Activated B cell treated with CpG ODN at 0.5 μM for 24 hours (primary cell): ENCODE measurements at regions not wholly inside any gene's neighbourhood (a gene's known extent, or its start where the extent isn't known, plus 50 kb on each side); places are given as distances from the start of the nearest gene placed in this dataset.

Source experiments
- ATAC-seq: fragments of 200-7000 bp; cut with Tn5 transposase; one replicate; pipeline ENCODE4 v1.10.0; 2021; ENCODE audit warnings: low read depth, mild to moderate bottlenecking, moderate library complexity
- CTCF ChIA-PET: fragments of 350-600 bp; sonication (Branson Sonifier 250); formaldehyde crosslinking; loops from one replicate; lab custom pipeline; 2021; ENCODE audit warnings: antibody characterized with exemption; lab: Charles Lee
- POLR2A ChIA-PET: fragments of 350-600 bp; sonication (Branson Sonifier 250); formaldehyde crosslinking; loops from one replicate; lab custom pipeline; 2021; ENCODE audit warnings: antibody characterized with exemption; lab: Charles Lee
- DNase-seq: peaks from one replicate; pipeline ENCODE4 v3.0.0; 2022
- H3K27ac Mint-ChIP-seq: one replicate; pipeline ENCODE4 v1.8.0; 2020; ENCODE audit warnings: mixed read lengths
- H3K27me3 Mint-ChIP-seq: one replicate; pipeline ENCODE4 v1.8.0; 2021; ENCODE audit warnings: mixed read lengths
- H3K36me3 Mint-ChIP-seq: one replicate; pipeline ENCODE4 v1.8.0; 2021; ENCODE audit warnings: low read depth, mixed read lengths
- H3K4me1 Mint-ChIP-seq: one replicate; pipeline ENCODE4 v1.8.0; 2021; ENCODE audit warnings: mixed read lengths
- H3K4me3 Mint-ChIP-seq: one replicate; pipeline ENCODE4 v1.8.0; 2020; ENCODE audit warnings: mild to moderate bottlenecking, mixed read lengths
- H3K9me3 Mint-ChIP-seq: one replicate; pipeline ENCODE4 v1.8.0; 2020; ENCODE audit warnings: mixed read lengths
- intact Hi-C: fragments of 100-400 bp; cut with micrococcal nuclease; formaldehyde crosslinking; loops from one replicate; pipeline ENCODE4 v1.15.1; 2024
- TF ChIP-seq, protein P1 (sequence below): fragments of 200-600 bp; IDR thresholded peaks from one replicate; pipeline ENCODE4 v1.8.0; 2022; ENCODE audit warnings: antibody characterized with exemption, mild to moderate bottlenecking

DNA sequence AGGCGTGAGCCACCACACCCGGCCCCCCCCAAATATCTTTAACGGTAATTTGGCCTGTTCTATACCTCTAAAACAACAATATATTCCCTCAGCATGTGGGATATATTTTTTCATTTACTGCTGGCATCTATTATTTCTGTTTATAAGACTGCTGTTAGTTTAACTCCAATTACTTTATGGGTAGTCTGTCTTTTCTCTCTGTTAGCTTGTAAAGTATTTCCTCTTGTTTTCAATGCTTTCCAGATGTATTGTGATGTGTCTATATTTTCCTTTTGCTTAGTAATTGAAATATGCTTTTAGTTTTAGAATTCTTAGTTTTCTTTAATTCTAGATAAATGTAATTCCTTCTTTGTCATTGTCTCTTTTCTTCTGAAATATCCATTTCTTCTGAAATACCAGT lies 445.8 kb downstream of the ANKRD50 start:
- Mint-ChIP-seq H3K4me3 (no peak overlapping the region), H3K9me3 (peaks cover 4% of the 10 kb centered on the region), H3K27ac (no peak overlapping the region), H3K36me3 (no peaks in the 10 kb centered on the region), H3K27me3 (no peaks in the 10 kb centered on the region), H3K4me1 (no peaks in the 10 kb centered on the region)
- ChIA-PET POLR2A (no interaction called here), CTCF (no interaction called here)
- DNase-seq (no peak), ATAC-seq (no peak)
- TF ChIP-seq, protein P1, sequence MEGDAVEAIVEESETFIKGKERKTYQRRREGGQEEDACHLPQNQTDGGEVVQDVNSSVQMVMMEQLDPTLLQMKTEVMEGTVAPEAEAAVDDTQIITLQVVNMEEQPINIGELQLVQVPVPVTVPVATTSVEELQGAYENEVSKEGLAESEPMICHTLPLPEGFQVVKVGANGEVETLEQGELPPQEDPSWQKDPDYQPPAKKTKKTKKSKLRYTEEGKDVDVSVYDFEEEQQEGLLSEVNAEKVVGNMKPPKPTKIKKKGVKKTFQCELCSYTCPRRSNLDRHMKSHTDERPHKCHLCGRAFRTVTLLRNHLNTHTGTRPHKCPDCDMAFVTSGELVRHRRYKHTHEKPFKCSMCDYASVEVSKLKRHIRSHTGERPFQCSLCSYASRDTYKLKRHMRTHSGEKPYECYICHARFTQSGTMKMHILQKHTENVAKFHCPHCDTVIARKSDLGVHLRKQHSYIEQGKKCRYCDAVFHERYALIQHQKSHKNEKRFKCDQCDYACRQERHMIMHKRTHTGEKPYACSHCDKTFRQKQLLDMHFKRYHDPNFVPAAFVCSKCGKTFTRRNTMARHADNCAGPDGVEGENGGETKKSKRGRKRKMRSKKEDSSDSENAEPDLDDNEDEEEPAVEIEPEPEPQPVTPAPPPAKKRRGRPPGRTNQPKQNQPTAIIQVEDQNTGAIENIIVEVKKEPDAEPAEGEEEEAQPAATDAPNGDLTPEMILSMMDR = no peak
- intact Hi-C loops = loop anchor here (10.0 kb wide), 1 partner anchor 1342 kb away; the partner anchor contains the start of gene NUDT6

GRCh38 chr4:124276461-124276860 lies 436.1 kb downstream of the ANKRD50 start:
- ChIA-PET CTCF (no interaction called here), POLR2A (no interaction called here)
- Mint-ChIP-seq H3K4me1 (no peaks in the 10 kb centered on the region), H3K27me3 (no peaks in the 10 kb centered on the region), H3K9me3 (peaks cover 2% of the 10 kb centered on the region), H3K36me3 (no peaks in the 10 kb centered on the region), H3K27ac (no peak overlapping the region), H3K4me3 (no peak overlapping the region)
- intact Hi-C loops = no loop called here
- TF ChIP-seq, protein P1 = no peak
- ATAC-seq = no peak
- no peak for DNase-seq

DNA sequence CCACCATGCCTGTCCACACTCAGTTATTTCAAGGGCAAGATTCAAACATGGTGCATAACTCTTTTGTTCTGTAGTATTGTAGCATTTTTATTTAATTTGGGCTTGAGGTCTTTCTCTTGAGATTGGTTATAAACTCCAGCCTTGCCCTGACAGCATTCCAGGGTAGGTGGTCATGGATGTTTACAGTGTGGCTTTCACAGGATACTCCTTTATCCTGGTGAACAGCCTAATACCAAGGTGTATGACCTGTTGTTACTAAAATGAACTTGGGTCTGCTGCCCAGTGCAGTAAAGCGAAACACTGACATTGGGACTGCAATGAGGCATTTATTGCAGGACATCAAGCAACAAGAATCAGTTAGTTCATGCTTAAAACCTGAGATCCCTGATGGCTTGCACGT lies 434.8 kb downstream of the ANKRD50 start:
- Mint-ChIP-seq H3K36me3 (no peaks in the 10 kb centered on the region), H3K4me3 (no peak overlapping the region), H3K9me3 (no peaks in the 10 kb centered on the region), H3K4me1 (no peaks in the 10 kb centered on the region), H3K27me3 (no peaks in the 10 kb centered on the region), H3K27ac (no peak overlapping the region)
- ATAC-seq (no peak), DNase-seq (no peak)
- POLR2A ChIA-PET = no interaction called here
- intact Hi-C loops = no loop called here
- TF ChIP-seq, protein P1 = no peak
- CTCF ChIA-PET = no interaction called here

- H3K4me1 Mint-ChIP-seq = no peaks in the 10 kb centered on the region
- TF ChIP-seq, protein P1 = no peak
- CTCF ChIA-PET = no interaction called here
- H3K27me3 Mint-ChIP-seq = no peaks in the 10 kb centered on the region
- H3K9me3 Mint-ChIP-seq = no peaks in the 10 kb centered on the region
- POLR2A ChIA-PET = no interaction called here
- intact Hi-C loops = no loop called here
- no peaks in the 10 kb centered on the region for H3K36me3 Mint-ChIP-seq
- ATAC-seq (no peak), DNase-seq (no peak)
- H3K27ac Mint-ChIP-seq = no peak overlapping the region
- no peak overlapping the region for H3K4me3 Mint-ChIP-seq
Observed at GRCh38 chr4:124278477-124278876, 434.1 kb downstream of the ANKRD50 start.

DNA sequence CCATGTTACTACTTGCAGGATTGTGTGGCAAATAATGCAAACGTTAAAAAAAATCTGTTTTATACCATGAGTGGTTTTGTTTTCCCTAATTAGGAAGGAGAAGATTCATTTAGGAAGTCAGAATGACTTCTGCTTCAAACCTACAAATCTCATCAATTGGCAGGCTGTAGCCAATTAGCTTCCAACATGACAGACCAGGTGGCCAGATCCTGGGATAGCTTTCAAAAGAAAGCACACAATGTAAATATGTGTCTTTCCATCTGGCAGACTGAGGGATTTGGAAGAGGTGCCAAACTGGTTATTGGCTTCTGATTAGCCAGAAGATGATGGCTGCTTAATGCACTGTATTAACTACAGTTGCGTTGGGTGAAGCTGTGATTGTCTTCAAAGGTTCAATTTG lies 432.8 kb downstream of the ANKRD50 start:
- H3K27me3 Mint-ChIP-seq = no peaks in the 10 kb centered on the region
- no peak for ATAC-seq
- ChIA-PET POLR2A (no interaction called here), CTCF (interaction anchor here (0.6 kb wide), 1 partner anchor 24 kb away, joined by 3 read pairs; no protein-coding TSS in a partner anchor)
- TF ChIP-seq, protein P1 = no peak
- DNase-seq = no peak
- H3K4me3 Mint-ChIP-seq = no peak overlapping the region
- no peak overlapping the region for H3K27ac Mint-ChIP-seq
- no peaks in the 10 kb centered on the region for H3K36me3 Mint-ChIP-seq
- H3K9me3 Mint-ChIP-seq = no peaks in the 10 kb centered on the region
- intact Hi-C loops = no loop called here
- no peaks in the 10 kb centered on the region for H3K4me1 Mint-ChIP-seq
